22Rv1 (cell line): ENCODE measurements at regions not wholly inside any gene's neighbourhood (a gene's known extent, or its start where the extent isn't known, plus 50 kb on each side); places are given as distances from the start of the nearest gene placed in this dataset.

Experiments used
- CTCF ChIP-seq: fragments of 450-650 bp; IDR thresholded peaks from 2 replicates; pipeline ENCODE4 v1.5.1; 2017; ENCODE audit warnings: mild to moderate bottlenecking
- ZFX ChIP-seq: fragments of 450-650 bp; IDR thresholded peaks from 2 replicates; pipeline ENCODE4 v1.6.1; 2017; ENCODE audit warnings: antibody characterized with exemption, borderline replicate concordance

GRCh38 chr7:155944901-155945300, 132.6 kb upstream of the SHH start:
- no peak for TF ChIP-seq CTCF
- TF ChIP-seq ZFX = no peak
